GM18505 (cell line): ENCODE measurements at regions not wholly inside any gene's neighbourhood (a gene's known extent, or its start where the extent isn't known, plus 50 kb on each side); places are given as distances from the start of the nearest gene placed in this dataset.

Experiments
- ATAC-seq: cut with Tn5 transposase; IDR thresholded peaks from one replicate; pipeline ENCODE4 v1.9.1; 2021; ENCODE audit not compliant: unreplicated experiment
- POLR2A ChIP-seq: IDR thresholded peaks from 4 replicates; pipeline ENCODE4 v1.6.1; 2011; ENCODE audit warnings: borderline replicate concordance; ENCODE audit not compliant: insufficient read depth, insufficient read length; ENCODE audit errors: extremely low read depth

GRCh38 chr7:79709574-79710409 is 256.3 kb upstream of the MAGI2 start:
- TF ChIP-seq POLR2A, result no peak
- ATAC-seq, result no peak

- no peak for TF ChIP-seq POLR2A
- ATAC-seq, result no peak
Observed at GRCh38 chr7:79702116-79702515, 248.6 kb upstream of the MAGI2 start.

GRCh38 chr7:79692015-79692414 is 238.5 kb upstream of the MAGI2 start:
- no peak for TF ChIP-seq POLR2A

GRCh38 chr7:79691074-79691473 is 237.6 kb upstream of the MAGI2 start:
- no peak for ATAC-seq

More at GRCh38 chr7:79692015-79692414, 238.5 kb upstream of the MAGI2 start:
- ATAC-seq, result no peak

GRCh38 chr7:79684384-79684783 is 230.9 kb upstream of the MAGI2 start:
- TF ChIP-seq POLR2A, result no peak
- ATAC-seq, result no peak

More at GRCh38 chr7:79691074-79691473, 237.6 kb upstream of the MAGI2 start:
- TF ChIP-seq POLR2A, result no peak

- no peak for TF ChIP-seq POLR2A
- ATAC-seq, result no peak
Observed at GRCh38 chr7:79683916-79684315, 230.4 kb upstream of the MAGI2 start.

GRCh38 chr7:79683185-79683890 is 229.9 kb upstream of the MAGI2 start:
- TF ChIP-seq POLR2A, result no peak
- ATAC-seq, result no peak

GRCh38 chr7:79681454-79681853 is 228.0 kb upstream of the MAGI2 start:
- no peak for ATAC-seq
- TF ChIP-seq POLR2A, result no peak

GRCh38 chr7:79673969-79674368 is 220.5 kb upstream of the MAGI2 start:
- ATAC-seq, result no peak

GRCh38 chr7:79673421-79673820 is 220.0 kb upstream of the MAGI2 start:
- no peak for ATAC-seq
- no peak for TF ChIP-seq POLR2A

More at GRCh38 chr7:79673969-79674368, 220.5 kb upstream of the MAGI2 start:
- no peak for TF ChIP-seq POLR2A

GRCh38 chr7:79668292-79668691 is 214.8 kb upstream of the MAGI2 start:
- no peak for ATAC-seq
- no peak for TF ChIP-seq POLR2A

GRCh38 chr7:79666472-79666871 is 213.0 kb upstream of the MAGI2 start:
- ATAC-seq, result no peak
- TF ChIP-seq POLR2A, result no peak

- no peak for TF ChIP-seq POLR2A
- ATAC-seq, result no peak
Observed at GRCh38 chr7:79664884-79665676, 211.6 kb upstream of the MAGI2 start.
